ENCODE measurements at regions not wholly inside any gene's neighbourhood (a gene's known extent, or its start where the extent isn't known, plus 50 kb on each side); places are given as distances from the start of the nearest gene placed in this dataset.

DNA sequence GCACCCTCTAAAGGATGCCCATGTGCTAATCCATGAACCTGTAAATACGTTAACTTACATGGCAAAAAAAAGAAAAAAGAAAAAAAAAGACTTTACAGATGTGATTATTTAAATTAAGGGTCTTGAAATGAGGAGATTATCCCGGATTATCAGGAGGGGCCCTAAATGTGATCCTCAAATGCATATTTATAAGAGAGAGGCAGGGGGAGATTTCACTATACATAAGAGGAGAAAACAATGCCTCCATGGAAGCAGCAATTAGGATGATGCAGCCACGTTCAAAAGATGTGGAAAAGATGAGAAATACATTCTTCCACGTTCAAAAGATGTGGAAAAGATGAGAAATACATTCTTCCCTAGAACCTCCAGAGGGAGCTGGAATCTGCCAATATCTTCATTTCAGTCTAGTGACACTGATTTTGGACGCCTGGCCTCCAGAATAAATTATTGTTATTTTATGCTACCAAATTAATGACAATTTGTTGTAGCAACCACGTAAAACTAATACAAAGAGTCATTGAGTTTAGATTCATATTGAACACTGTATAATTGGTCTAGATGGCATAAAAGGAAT is 328.4 kb upstream of the GNAI1 start:
- no peak for TF ChIP-seq POLR2A (IDR thresholded peaks at IDR 0.05)
- TF ChIP-seq, protein P1, sequence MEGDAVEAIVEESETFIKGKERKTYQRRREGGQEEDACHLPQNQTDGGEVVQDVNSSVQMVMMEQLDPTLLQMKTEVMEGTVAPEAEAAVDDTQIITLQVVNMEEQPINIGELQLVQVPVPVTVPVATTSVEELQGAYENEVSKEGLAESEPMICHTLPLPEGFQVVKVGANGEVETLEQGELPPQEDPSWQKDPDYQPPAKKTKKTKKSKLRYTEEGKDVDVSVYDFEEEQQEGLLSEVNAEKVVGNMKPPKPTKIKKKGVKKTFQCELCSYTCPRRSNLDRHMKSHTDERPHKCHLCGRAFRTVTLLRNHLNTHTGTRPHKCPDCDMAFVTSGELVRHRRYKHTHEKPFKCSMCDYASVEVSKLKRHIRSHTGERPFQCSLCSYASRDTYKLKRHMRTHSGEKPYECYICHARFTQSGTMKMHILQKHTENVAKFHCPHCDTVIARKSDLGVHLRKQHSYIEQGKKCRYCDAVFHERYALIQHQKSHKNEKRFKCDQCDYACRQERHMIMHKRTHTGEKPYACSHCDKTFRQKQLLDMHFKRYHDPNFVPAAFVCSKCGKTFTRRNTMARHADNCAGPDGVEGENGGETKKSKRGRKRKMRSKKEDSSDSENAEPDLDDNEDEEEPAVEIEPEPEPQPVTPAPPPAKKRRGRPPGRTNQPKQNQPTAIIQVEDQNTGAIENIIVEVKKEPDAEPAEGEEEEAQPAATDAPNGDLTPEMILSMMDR (IDR thresholded peaks at IDR 0.05): no peak
